Body of pancreas (tissue), 4 donors: ENCODE measurements at regions not wholly inside any gene's neighbourhood (a gene's known extent, or its start where the extent isn't known, plus 50 kb on each side); places are given as distances from the start of the nearest gene placed in this dataset.

Source experiments
- CTCF ChIP-seq, 7 experiments: fragments of 450-650 bp in 4 of 7; fragments of 200-600 bp in 3 of 7; sonication (generic) in 3 of 7; IDR thresholded peaks; one replicate each; pipeline ENCODE4 v1.5.1; 2016 to 2019; ENCODE audit warnings: antibody characterized with exemption in 7 of 7
- POLR2A ChIP-seq, 3 donors: fragments of 450-650 bp; IDR thresholded peaks; one replicate each; pipeline ENCODE4 v1.6.1; 2016; ENCODE audit warnings: antibody characterized with exemption in 3 of 3, mild to moderate bottlenecking in 2 of 3

GRCh38 chr6:40792183-40792582 is 205.0 kb upstream of the LRFN2 start:
- TF ChIP-seq CTCF (IDR thresholded peaks at IDR 0.05) (no peak), POLR2A (IDR thresholded peaks at IDR 0.05) (no peak)
